ENCODE measurements at regions not wholly inside any gene's neighbourhood (a gene's known extent, or its start where the extent isn't known, plus 50 kb on each side); places are given as distances from the start of the nearest gene placed in this dataset.

- TF ChIP-seq ETS1 (IDR thresholded peaks at IDR 0.05) (no peak), CREB1 (CRISPR knock-in tag; IDR thresholded peaks at IDR 0.05; ENCODE audit: low read depth) (no peak), REST (IDR thresholded peaks at IDR 0.05; ENCODE audit: unreplicated experiment) (no peak), STAT1 (IDR thresholded peaks at IDR 0.05; ENCODE audit: unreplicated experiment) (no peak), EZH2 (IDR thresholded peaks at IDR 0.05; ENCODE audit: low read depth, unreplicated experiment) (no peak)
Observed at GRCh38 chr15:96243701-96244100, 86.8 kb upstream of the NR2F2 start (continued).

- no peak overlapping the region for H3K27ac ChIP-seq (ENCODE audit: low read depth)
- no peak overlapping the region for H3K4me3 Mint-ChIP-seq
- peaks cover 22% of the 10 kb centered on the region for H3K9me2 ChIP-seq (ENCODE audit: insufficient read depth)
- H3K27ac Mint-ChIP-seq: no peak overlapping the region
- no peak for DNase-seq (ENCODE audit: low spot score)
- H3F3A ChIP-seq (replicated peaks; ENCODE audit: low read depth): no peaks in the 10 kb centered on the region
- no peak overlapping the region for H3K4me2 ChIP-seq
- no peaks in the 10 kb centered on the region for H3K27me3 ChIP-seq (ENCODE audit: insufficient read depth)
- H3K4me3 ChIP-seq: no peak overlapping the region
- H4K20me1 ChIP-seq (replicated peaks; ENCODE audit: insufficient read depth): no peaks in the 10 kb centered on the region
- H3K4me1 Mint-ChIP-seq: peaks cover 14% of the 10 kb centered on the region
- H3K79me2 ChIP-seq (replicated peaks; ENCODE audit: insufficient read depth): no peaks in the 10 kb centered on the region
- H3K9me3 Mint-ChIP-seq: no peaks in the 10 kb centered on the region; the same call in 2 of the 3 replicates
- H3K36me3 ChIP-seq (ENCODE audit: insufficient read depth): peaks cover 3% of the 10 kb centered on the region; the same call in 1 of the 2 replicates
- peaks cover 15% of the 10 kb centered on the region; the same call in 1 of the 2 replicates for H3K4me1 ChIP-seq (ENCODE audit: insufficient read depth)
- TF ChIP-seq STAT1 (IDR thresholded peaks at IDR 0.05; ENCODE audit: unreplicated experiment) (no peak), NANOG (IDR thresholded peaks at IDR 0.05; ENCODE audit: borderline replicate concordance) (no peak), ZNF331 (CRISPR knock-in tag; IDR thresholded peaks at IDR 0.05; ENCODE audit: low read depth) (no peak), ETS1 (IDR thresholded peaks at IDR 0.05) (no peak), JUNB (IDR thresholded peaks at IDR 0.05; ENCODE audit: unreplicated experiment) (no peak), EZH2 (IDR thresholded peaks at IDR 0.05; ENCODE audit: low read depth, unreplicated experiment) (no peak), REST (IDR thresholded peaks at IDR 0.05; ENCODE audit: unreplicated experiment) (no peak)
- no peak for ATAC-seq
- peaks cover 5% of the 10 kb centered on the region; the same call in 2 of the 3 replicates for H3K36me3 Mint-ChIP-seq (ENCODE audit: low read depth)
- H3K27me3 Mint-ChIP-seq (ENCODE audit: insufficient read depth, low read depth, poor library complexity): peaks cover 3% of the 10 kb centered on the region
- 0 out of 2 replicates have a peak overlapping the region, but pooled peaks have one; percentile 30 for H2AFZ ChIP-seq
Observed at GRCh38 chr15:96245252-96245651, 85.2 kb upstream of the NR2F2 start.
